Type B pancreatic cell (in vitro differentiated cells): ENCODE measurements at regions not wholly inside any gene's neighbourhood (a gene's known extent, or its start where the extent isn't known, plus 50 kb on each side); places are given as distances from the start of the nearest gene placed in this dataset.
"Not testable (repeated sequence)": the region's sequence is repeated elsewhere in the genome, so short reads cannot be mapped to it uniquely, and the experiment has no call there.

Experiments
- DNase-seq: peaks from one replicate; pipeline ENCODE4 v3.0.0; 2021; ENCODE audit warnings: mixed read lengths; ENCODE audit not compliant: unreplicated experiment; ENCODE audit errors: extremely low spot score
- H3K27ac Mint-ChIP-seq: 2 replicates; pipeline ENCODE4 v1.8.0; 2021; ENCODE audit warnings: mild to moderate bottlenecking, mixed read lengths
- H3K27me3 Mint-ChIP-seq: 2 replicates; pipeline ENCODE4 v1.8.0; 2021; ENCODE audit warnings: mixed read lengths
- H3K36me3 Mint-ChIP-seq: 2 replicates; pipeline ENCODE4 v1.8.0; 2021; ENCODE audit warnings: mixed read lengths
- H3K4me1 Mint-ChIP-seq: one replicate; pipeline ENCODE4 v1.8.0; 2021; ENCODE audit warnings: mixed read lengths; ENCODE audit not compliant: unreplicated experiment
- H3K4me3 Mint-ChIP-seq: 2 replicates; pipeline ENCODE4 v1.8.0; 2021; ENCODE audit warnings: mild to moderate bottlenecking, mixed read lengths
- H3K9me3 Mint-ChIP-seq: 2 replicates; pipeline ENCODE4 v1.8.0; 2021; ENCODE audit warnings: mixed read lengths
- TF ChIP-seq, protein P1 (sequence below): fragments of 200-600 bp; sonication (generic); conservative IDR thresholded peaks from 2 replicates; pipeline ENCODE4 v1.5.0; 2021; ENCODE audit warnings: antibody characterized with exemption, mild to moderate bottlenecking

- Mint-ChIP-seq H3K4me3 (no peak overlapping the region), H3K36me3 (no peaks in the 10 kb centered on the region), H3K4me1 (no peaks in the 10 kb centered on the region), H3K27ac (no peak overlapping the region), H3K9me3 (no peaks in the 10 kb centered on the region), H3K27me3 (peaks cover 11% of the 10 kb centered on the region)
- DNase-seq, result no peak
- TF ChIP-seq, protein P1, sequence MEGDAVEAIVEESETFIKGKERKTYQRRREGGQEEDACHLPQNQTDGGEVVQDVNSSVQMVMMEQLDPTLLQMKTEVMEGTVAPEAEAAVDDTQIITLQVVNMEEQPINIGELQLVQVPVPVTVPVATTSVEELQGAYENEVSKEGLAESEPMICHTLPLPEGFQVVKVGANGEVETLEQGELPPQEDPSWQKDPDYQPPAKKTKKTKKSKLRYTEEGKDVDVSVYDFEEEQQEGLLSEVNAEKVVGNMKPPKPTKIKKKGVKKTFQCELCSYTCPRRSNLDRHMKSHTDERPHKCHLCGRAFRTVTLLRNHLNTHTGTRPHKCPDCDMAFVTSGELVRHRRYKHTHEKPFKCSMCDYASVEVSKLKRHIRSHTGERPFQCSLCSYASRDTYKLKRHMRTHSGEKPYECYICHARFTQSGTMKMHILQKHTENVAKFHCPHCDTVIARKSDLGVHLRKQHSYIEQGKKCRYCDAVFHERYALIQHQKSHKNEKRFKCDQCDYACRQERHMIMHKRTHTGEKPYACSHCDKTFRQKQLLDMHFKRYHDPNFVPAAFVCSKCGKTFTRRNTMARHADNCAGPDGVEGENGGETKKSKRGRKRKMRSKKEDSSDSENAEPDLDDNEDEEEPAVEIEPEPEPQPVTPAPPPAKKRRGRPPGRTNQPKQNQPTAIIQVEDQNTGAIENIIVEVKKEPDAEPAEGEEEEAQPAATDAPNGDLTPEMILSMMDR, result no peak
These were observed 96.3 kb downstream of the C18orf54 start for GRCh38 chr18:54453996-54454395.

- no peaks in the 10 kb centered on the region for H3K9me3 Mint-ChIP-seq
- no peak overlapping the region for H3K4me3 Mint-ChIP-seq
- H3K27me3 Mint-ChIP-seq, result peaks cover 4% of the 10 kb centered on the region
- TF ChIP-seq, protein P1, result no peak
- H3K4me1 Mint-ChIP-seq, result no peaks in the 10 kb centered on the region
- no peak for DNase-seq
- H3K36me3 Mint-ChIP-seq, result no peaks in the 10 kb centered on the region
- H3K27ac Mint-ChIP-seq, result no peak overlapping the region
These were observed 107.8 kb downstream of the C18orf54 start for GRCh38 chr18:54465502-54465901.

DNA sequence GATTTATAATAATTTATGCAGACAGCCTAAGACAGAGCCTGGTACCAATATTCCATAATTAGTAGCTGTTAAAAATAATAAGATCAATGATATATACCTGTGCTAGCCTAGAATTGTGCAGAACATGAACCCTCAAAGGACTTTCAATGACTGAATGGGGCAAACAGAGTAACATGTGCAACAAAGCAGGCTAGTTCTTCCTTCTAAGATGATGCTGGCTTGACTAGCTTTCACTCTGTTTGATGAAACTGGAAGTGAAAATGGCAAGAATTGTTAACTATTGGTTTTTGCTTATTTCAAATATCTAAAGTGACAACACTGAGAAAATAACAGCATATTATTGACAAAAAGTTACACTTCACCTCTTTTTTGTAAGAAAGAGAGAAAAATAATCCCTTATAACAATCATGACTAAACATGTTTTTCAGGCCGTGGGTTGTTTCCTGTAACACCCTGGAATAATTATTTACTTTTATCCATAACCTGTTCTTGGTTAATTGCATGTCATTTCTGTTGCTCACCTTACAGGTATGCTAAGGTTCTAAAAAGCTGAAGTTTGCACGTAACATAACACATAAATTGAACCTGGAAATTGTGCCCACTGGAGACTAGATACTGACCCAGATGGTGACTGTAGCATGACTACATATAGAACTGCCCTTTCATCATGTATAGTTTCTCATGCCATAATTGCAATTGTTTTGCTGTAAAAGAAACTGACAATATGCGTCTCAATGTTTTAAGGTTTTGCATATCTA lies 108.7 kb downstream of the C18orf54 start:
- Mint-ChIP-seq H3K27me3 (peaks cover 6% of the 10 kb centered on the region), H3K4me3 (no peak overlapping the region), H3K36me3 (no peaks in the 10 kb centered on the region), H3K4me1 (no peaks in the 10 kb centered on the region), H3K9me3 (no peaks in the 10 kb centered on the region), H3K27ac (no peak overlapping the region)
- no peak for DNase-seq
- TF ChIP-seq, protein P1, result no peak

DNA sequence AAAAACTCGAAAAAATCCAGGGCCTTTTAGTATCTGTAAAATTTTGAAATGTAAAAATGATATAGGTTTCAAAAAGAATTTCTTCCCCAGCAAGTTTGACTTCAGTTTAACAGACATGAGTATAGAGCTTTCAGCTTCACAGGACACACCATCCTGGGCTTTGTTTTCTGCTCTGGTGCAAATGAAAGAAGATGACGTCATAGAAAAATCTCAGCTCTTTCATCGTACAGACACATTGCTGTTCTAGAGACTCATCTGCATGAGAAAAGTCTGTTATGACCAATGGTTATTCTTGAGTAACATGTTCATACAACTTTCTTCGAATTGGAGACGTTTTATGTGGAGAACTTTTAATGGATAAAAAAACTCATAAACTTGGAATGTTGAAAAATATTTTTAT lies 111.7 kb upstream of the DYNAP start:
- TF ChIP-seq, protein P1, result no peak

DNA sequence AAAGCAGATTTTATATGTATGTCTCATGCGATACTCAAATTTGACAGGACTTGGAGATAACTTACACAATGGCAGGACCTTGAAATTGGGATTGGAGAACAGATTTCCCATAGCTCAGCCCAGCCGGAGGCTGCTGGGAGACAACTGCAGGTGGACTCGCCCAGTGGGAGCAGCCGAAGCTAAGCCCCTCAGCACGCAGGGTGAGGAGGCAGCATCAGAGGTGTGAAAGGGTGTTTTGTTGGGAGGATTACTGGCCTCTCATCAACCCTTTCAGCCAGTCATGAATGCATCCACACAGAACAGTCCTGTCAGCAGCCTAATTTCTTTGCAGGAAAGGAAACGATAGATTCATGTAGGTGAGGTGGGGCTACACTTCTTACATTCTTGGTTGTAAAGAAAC lies 110.4 kb upstream of the DYNAP start:
- Mint-ChIP-seq H3K36me3 (no peaks in the 10 kb centered on the region), H3K4me1 (no peaks in the 10 kb centered on the region), H3K4me3 (no peak overlapping the region), H3K9me3 (no peaks in the 10 kb centered on the region), H3K27ac (no peak overlapping the region), H3K27me3 (peaks cover 37% of the 10 kb centered on the region)
- no peak for DNase-seq
- TF ChIP-seq, protein P1, result no peak

More for the DNA sequence above, 111.7 kb upstream of the DYNAP start:
- Mint-ChIP-seq H3K36me3 (no peaks in the 10 kb centered on the region), H3K27ac (no peak overlapping the region), H3K27me3 (peaks cover 33% of the 10 kb centered on the region), H3K4me3 (no peak overlapping the region), H3K4me1 (no peaks in the 10 kb centered on the region), H3K9me3 (no peaks in the 10 kb centered on the region)
- DNase-seq, result no peak

GRCh38 chr18:54502451-54502850 lies 88.6 kb upstream of the DYNAP start:
- H3K27me3 Mint-ChIP-seq, DNase-seq, H3K27ac Mint-ChIP-seq, H3K4me3 Mint-ChIP-seq, H3K36me3 Mint-ChIP-seq, H3K9me3 Mint-ChIP-seq, H3K4me1 Mint-ChIP-seq: not testable (repeated sequence)
